ENCODE measurements at regions not wholly inside any gene's neighbourhood (a gene's known extent, or its start where the extent isn't known, plus 50 kb on each side); places are given as distances from the start of the nearest gene placed in this dataset.

- TF ChIP-seq POLR2AphosphoS5 (IDR thresholded peaks at IDR 0.05; ENCODE audit: low read depth, low read length): no peak
- no peak for TF ChIP-seq REST (IDR thresholded peaks at IDR 0.05; ENCODE audit: insufficient read depth in 1 of 2, low read depth in 2 of 2, low read length in 2 of 2)
- TF ChIP-seq TAF1 (IDR thresholded peaks at IDR 0.05; ENCODE audit: borderline replicate concordance, insufficient read depth, low read length): no peak
- TF ChIP-seq SIN3A (IDR thresholded peaks at IDR 0.05; ENCODE audit: borderline replicate concordance, insufficient read depth, low read length): no peak
- TF ChIP-seq FOXP2 (optimal IDR thresholded peaks at IDR 0.05; ENCODE audit: borderline replicate concordance, extremely low read depth, extremely low read length, insufficient read depth): no peak
Measured at GRCh38 chr11:112322173-112322790, 61.6 kb upstream of the PLET1 start.
